ENCODE measurements at regions not wholly inside any gene's neighbourhood (a gene's known extent, or its start where the extent isn't known, plus 50 kb on each side); places are given as distances from the start of the nearest gene placed in this dataset.

- Histone ChIP-seq H3K9me3 (ENCODE audit: low read depth) (no peaks in the 10 kb centered on the region), H4K20me1 (ENCODE audit: insufficient read depth, poor library complexity, severe bottlenecking) (no peaks in the 10 kb centered on the region), H3K27me3 (no peaks in the 10 kb centered on the region), H3K9me2 (replicated peaks; ENCODE audit: insufficient read depth) (no peaks in the 10 kb centered on the region), H3K27ac (no peak overlapping the region), H2AFZ (no peak overlapping the region), H3K4me2 (no peak overlapping the region), H3K79me2 (no peaks in the 10 kb centered on the region), H3K4me3 (no peak overlapping the region), H3K4me1 (ENCODE audit: insufficient read depth) (peaks cover 6% of the 10 kb centered on the region), H3K36me3 (replicated peaks; ENCODE audit: insufficient read depth, low read depth) (no peaks in the 10 kb centered on the region)
- no peak for DNase-seq (ENCODE audit: low spot score)
- 79% methylated on average over 6 of the region's 6 CpGs for WGBS (ENCODE audit: low lambda C conversion rate, missing lambda C conversion rate)
- no peak for TF ChIP-seq EZH2 (IDR thresholded peaks at IDR 0.05; ENCODE audit: borderline replicate concordance)
- TF ChIP-seq CTCF (IDR thresholded peaks at IDR 0.05; ENCODE audit: poor library complexity) = no peak
- TF ChIP-seq EZH2phosphoT487 (IDR thresholded peaks at IDR 0.05; ENCODE audit: low read depth, severe bottlenecking, unreplicated experiment) = no peak
Measured at GRCh38 chr9:1913631-1914330, 101.4 kb upstream of the SMARCA2 start.

- no peak overlapping the region for H3K4me3 ChIP-seq
Measured at GRCh38 chr9:1916095-1916494, 99.1 kb upstream of the SMARCA2 start.

GRCh38 chr9:1916655-1917054 is 98.5 kb upstream of the SMARCA2 start:
- Histone ChIP-seq H3K4me3 (no peak overlapping the region), H3K36me3 (replicated peaks; ENCODE audit: insufficient read depth, low read depth) (no peaks in the 10 kb centered on the region), H3K27ac (no peak overlapping the region), H3K4me1 (ENCODE audit: insufficient read depth) (peaks cover 6% of the 10 kb centered on the region), H4K20me1 (ENCODE audit: insufficient read depth, poor library complexity, severe bottlenecking) (no peaks in the 10 kb centered on the region), H2AFZ (no peak overlapping the region), H3K9me3 (ENCODE audit: low read depth) (no peaks in the 10 kb centered on the region), H3K27me3 (no peaks in the 10 kb centered on the region), H3K9me2 (replicated peaks; ENCODE audit: insufficient read depth) (no peaks in the 10 kb centered on the region), H3K79me2 (no peaks in the 10 kb centered on the region), H3K4me2 (no peak overlapping the region)
- 93% methylated on average over 12 of the region's 12 CpGs for WGBS (ENCODE audit: low lambda C conversion rate, missing lambda C conversion rate)
- TF ChIP-seq EZH2 (IDR thresholded peaks at IDR 0.05; ENCODE audit: borderline replicate concordance) (no peak), CTCF (IDR thresholded peaks at IDR 0.05; ENCODE audit: poor library complexity) (no peak), EZH2phosphoT487 (IDR thresholded peaks at IDR 0.05; ENCODE audit: low read depth, severe bottlenecking, unreplicated experiment) (no peak)
- no peak for DNase-seq (ENCODE audit: low spot score)

More at GRCh38 chr9:1916095-1916494, 99.1 kb upstream of the SMARCA2 start:
- Histone ChIP-seq H3K4me1 (ENCODE audit: insufficient read depth) (peaks cover 6% of the 10 kb centered on the region), H3K9me2 (replicated peaks; ENCODE audit: insufficient read depth) (no peaks in the 10 kb centered on the region), H3K36me3 (replicated peaks; ENCODE audit: insufficient read depth, low read depth) (no peaks in the 10 kb centered on the region), H3K27me3 (no peaks in the 10 kb centered on the region), H3K27ac (no peak overlapping the region), H2AFZ (no peak overlapping the region), H3K79me2 (no peaks in the 10 kb centered on the region), H3K9me3 (ENCODE audit: low read depth) (no peaks in the 10 kb centered on the region), H4K20me1 (ENCODE audit: insufficient read depth, poor library complexity, severe bottlenecking) (no peaks in the 10 kb centered on the region), H3K4me2 (no peak overlapping the region)
- no peak for DNase-seq (ENCODE audit: low spot score)
- TF ChIP-seq EZH2 (IDR thresholded peaks at IDR 0.05; ENCODE audit: borderline replicate concordance) (no peak), CTCF (IDR thresholded peaks at IDR 0.05; ENCODE audit: poor library complexity) (no peak), EZH2phosphoT487 (IDR thresholded peaks at IDR 0.05; ENCODE audit: low read depth, severe bottlenecking, unreplicated experiment) (no peak)
- WGBS (ENCODE audit: low lambda C conversion rate, missing lambda C conversion rate) = 92% methylated on average over 6 of the region's 6 CpGs

Measured in hepatocyte (in vitro differentiated cells).